GM18502 (cell line): ENCODE measurements at regions not wholly inside any gene's neighbourhood (a gene's known extent, or its start where the extent isn't known, plus 50 kb on each side); places are given as distances from the start of the nearest gene placed in this dataset.

Source experiments
- ATAC-seq: cut with Tn5 transposase; IDR thresholded peaks from one replicate; pipeline ENCODE4 v1.9.1; 2021; ENCODE audit warnings: mild to moderate bottlenecking; ENCODE audit not compliant: unreplicated experiment, poor library complexity

- ATAC-seq: no peak
These were observed 952.7 kb upstream of the KCND2 start for GRCh38 chr7:119320316-119320715.

DNA sequence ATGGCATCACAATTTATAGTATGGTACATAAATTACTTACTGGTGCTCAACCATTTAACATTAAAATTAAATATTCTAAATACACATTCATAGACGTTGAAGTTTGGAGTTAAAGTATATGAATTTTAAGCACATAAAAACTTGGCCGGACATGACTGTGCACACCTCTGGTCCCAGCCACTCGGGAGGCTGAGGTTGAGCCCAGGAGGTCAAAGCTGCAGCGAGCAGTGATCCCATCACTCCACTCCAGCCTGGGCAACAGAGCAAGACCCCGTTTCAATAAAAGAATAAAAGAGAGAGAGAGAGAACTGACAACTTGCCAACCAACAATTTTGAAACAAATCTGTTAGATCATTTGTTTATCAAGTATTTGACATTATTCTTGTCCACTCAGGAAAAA, 943.3 kb upstream of the KCND2 start:
- no peak for ATAC-seq

GRCh38 chr7:119335405-119335804, 937.6 kb upstream of the KCND2 start:
- ATAC-seq: no peak

- no peak for ATAC-seq
These were observed 931.2 kb upstream of the KCND2 start for GRCh38 chr7:119341822-119342221.

GRCh38 chr7:119343289-119343688, 929.7 kb upstream of the KCND2 start:
- ATAC-seq: no peak

DNA sequence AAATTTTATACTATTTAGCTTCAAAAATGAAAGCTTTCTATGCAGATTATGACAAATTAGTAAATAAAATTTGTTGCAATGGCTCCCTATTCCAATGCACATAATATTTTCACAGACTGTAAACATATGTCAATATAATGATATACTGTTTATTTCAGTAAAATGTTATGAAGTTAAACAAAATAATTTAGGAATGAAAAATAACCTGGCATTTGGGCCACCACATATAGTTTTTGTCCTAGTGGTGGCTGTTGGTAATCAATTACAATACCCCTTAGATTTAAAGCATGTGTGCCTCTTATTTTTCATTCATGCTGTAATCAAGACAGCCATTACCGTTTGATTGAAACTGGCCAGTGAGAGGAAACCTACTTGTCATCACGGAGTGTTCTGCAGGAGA, 928.5 kb upstream of the KCND2 start:
- ATAC-seq: no peak

DNA sequence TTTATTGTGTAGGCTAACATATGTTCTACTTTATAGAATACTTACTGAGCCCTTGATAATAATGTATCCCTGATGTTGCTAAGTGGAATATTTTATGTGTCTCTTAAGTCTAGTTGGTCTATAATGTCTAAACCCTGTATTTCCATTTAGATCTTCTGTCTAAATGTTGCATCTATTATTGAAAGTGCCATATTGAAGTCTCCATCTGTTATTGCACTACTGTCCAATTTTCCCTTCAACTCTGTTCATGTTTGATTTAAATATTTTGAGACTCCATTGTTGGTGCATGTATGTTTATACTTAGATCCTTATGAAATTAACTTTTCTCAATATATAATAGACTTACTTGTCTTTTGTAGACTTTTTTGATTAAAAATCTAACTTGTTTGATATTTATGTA, 924.5 kb upstream of the KCND2 start:
- no peak for ATAC-seq

- ATAC-seq: no peak
These were observed 922.6 kb upstream of the KCND2 start for GRCh38 chr7:119350334-119350733.

GRCh38 chr7:119351320-119351719, 921.7 kb upstream of the KCND2 start:
- no peak for ATAC-seq

GRCh38 chr7:119374436-119374835, 898.5 kb upstream of the KCND2 start:
- no peak for ATAC-seq

- ATAC-seq: no peak
These were observed 895.1 kb upstream of the KCND2 start for GRCh38 chr7:119377861-119378260.

DNA sequence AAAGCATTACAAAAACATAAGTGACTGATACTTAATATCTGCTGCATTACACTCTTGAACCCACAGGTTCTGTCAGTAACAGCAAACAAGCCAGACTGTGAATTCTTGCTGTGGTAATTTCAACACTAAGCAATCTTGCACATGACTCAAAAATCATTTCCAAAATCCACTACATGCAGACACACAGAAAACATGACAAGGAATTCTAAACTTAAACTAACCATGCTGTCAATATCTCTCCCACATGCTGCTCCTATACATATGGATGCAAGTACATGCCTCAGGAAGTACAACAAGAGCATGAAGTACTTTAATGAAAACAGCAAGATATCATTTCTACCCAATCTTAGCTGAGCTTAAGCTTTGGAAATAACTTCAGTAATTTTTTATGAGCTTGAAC, 890.2 kb upstream of the KCND2 start:
- no peak for ATAC-seq

DNA sequence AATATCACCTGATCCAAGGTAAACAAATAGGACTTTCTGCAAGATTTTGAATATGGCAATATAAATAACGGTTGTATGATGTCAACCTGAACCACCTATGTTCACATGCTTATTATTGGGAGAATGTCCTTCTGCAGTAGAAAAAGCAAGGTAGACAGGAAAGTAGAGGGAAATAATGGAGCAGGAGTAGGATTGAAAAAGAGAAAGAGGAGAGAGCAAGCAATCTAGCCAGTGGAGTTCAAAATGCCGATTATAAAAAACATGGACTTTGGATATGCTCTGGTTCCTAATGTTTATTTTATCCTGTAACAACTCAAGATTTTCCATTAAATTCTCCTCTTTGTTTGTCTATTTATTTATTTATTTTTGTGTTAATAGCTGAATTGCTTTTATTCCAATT, 878.0 kb upstream of the KCND2 start:
- ATAC-seq: no peak

DNA sequence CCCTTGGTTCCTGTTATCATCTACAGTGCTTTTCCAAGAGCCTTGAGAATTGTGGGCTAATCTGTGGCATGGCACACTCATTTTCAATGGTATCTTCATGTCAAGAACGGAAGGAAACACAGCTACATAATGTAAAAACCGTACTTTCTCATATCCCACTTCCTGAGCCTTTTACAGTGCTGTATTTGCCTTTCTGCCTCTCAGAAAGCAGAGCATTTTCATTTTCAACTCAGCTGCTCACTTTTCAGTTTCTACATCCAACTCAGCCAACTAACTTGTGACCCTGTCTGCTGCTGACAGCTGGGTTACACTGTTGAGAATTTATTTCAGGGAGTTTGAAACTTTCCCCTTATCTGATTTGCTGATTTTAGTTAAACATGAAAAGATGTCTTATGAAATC, 875.8 kb upstream of the KCND2 start:
- peak; percentile 97 for ATAC-seq

GRCh38 chr7:119408596-119408995, 864.4 kb upstream of the KCND2 start:
- ATAC-seq: no peak

DNA sequence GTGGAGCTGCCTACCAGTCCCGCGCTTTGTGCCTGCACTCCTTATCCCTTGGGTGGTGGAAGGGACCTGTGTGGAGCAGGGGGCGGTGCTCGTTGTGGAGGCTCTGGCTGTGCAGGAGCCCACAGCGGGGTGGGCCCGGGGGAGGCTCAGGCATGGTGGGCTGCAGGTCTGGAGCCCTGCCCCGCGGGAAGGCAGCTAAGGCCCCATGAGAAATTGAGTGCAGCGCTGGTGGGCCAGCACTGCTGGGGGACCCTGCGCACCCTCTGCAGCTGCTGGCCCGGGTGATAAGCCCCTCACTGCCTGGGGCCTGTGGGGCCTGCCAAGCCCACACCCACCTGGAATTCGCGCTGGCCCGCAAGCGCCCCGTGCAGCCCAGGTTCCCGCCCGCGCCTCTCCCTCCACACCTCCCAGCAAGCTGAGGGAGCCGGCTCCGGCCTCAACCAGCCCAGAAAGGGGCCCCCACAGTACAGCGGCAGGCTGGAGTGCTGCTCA, 859.6 kb upstream of the KCND2 start:
- no peak for ATAC-seq

GRCh38 chr7:119415682-119416081, 857.3 kb upstream of the KCND2 start:
- no peak for ATAC-seq

- ATAC-seq: no peak
These were observed 851.3 kb upstream of the KCND2 start for GRCh38 chr7:119421657-119422056.

GRCh38 chr7:119436882-119437281, 836.1 kb upstream of the KCND2 start:
- ATAC-seq: peak; percentile 55

GRCh38 chr7:119438315-119438714, 834.7 kb upstream of the KCND2 start:
- ATAC-seq: no peak

- no peak for ATAC-seq
These were observed 833.8 kb upstream of the KCND2 start for GRCh38 chr7:119439192-119439591.

GRCh38 chr7:119452401-119452800, 820.6 kb upstream of the KCND2 start:
- no peak for ATAC-seq

DNA sequence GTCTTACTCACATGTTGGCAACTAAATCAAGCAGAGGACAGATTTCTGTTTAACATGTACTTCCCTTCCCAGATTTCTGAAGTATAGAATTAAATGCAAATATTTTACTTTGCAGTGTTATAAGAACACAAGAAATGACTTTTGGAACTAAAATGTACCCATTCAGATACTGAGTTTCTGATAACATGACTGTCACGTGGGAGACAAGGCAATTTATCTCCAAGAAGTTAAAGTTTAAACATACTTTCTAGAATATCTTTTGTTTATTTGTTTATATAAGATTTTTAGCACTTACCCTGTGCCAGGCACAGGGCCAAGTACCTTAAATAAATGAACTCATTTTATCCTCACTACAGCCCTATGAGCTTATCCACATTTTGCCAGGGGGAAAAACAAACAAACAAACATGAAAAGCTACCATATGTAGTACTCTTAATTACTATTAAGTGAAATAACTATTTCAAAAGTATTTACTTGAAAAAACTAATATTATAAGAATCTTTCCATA, 807.1 kb upstream of the KCND2 start:
- no peak for ATAC-seq
